Gastrocnemius medialis (tissue), 4 donors: ENCODE measurements at regions not wholly inside any gene's neighbourhood (a gene's known extent, or its start where the extent isn't known, plus 50 kb on each side); places are given as distances from the start of the nearest gene placed in this dataset.

Experiments used
- ATAC-seq, 2 donors: fragments of 150-250 bp; one replicate each; pipeline ENCODE4 v1.9.1; 2016
- DNase-seq, 2 donors: peaks; one replicate each; pipeline ENCODE4 v3.0.0-alpha.2; 2019
- H3K27ac ChIP-seq, 4 donors: fragments of 200-600 bp; sonication (generic); 1 replicate in 1 of 4; 2 replicates in 3 of 4; pipeline ENCODE4 v1.5.1; 2016 to 2018; ENCODE audit warnings: mild to moderate bottlenecking in 2 of 4, moderate library complexity in 1 of 4
- H3K27me3 ChIP-seq, 3 donors: fragments of 200-600 bp; sonication (generic) in 2 of 3; 1 replicate in 1 of 3; 2 replicates in 2 of 3; pipeline versions ENCODE4 v1.5.1 to v1.6.0; 2016 to 2019; ENCODE audit warnings: mild to moderate bottlenecking in 1 of 3, moderate library complexity in 1 of 3
- H3K36me3 ChIP-seq, 2 donors: fragments of 200-600 bp; sonication (generic) in 1 of 2; one replicate each; pipeline ENCODE4 v1.5.1; 2017 to 2018
- H3K4me1 ChIP-seq, 2 donors: fragments of 200-600 bp; sonication (generic) in 1 of 2; one replicate each; pipeline ENCODE4 v1.5.1; 2016 to 2017; ENCODE audit warnings: mild to moderate bottlenecking in 2 of 2
- H3K4me3 ChIP-seq, 4 donors: fragments of 200-600 bp; sonication (generic) in 3 of 4; 1 replicate in 1 of 4; 2 replicates in 3 of 4; pipeline ENCODE4 v1.5.1; 2016 to 2019; ENCODE audit warnings: mild to moderate bottlenecking in 2 of 4
- H3K9me3 ChIP-seq, 3 donors: fragments of 200-600 bp; sonication (generic) in 2 of 3; 1 replicate in 1 of 3; 2 replicates in 2 of 3; pipeline ENCODE4 v1.5.1; 2016 to 2019
- POLR2A ChIP-seq, 2 donors: fragments of 450-650 bp; IDR thresholded peaks; one replicate each; pipeline ENCODE4 v1.6.1; 2017; ENCODE audit warnings: antibody characterized with exemption in 2 of 2, mild to moderate bottlenecking in 2 of 2, moderate library complexity in 2 of 2
- in situ Hi-C, 4 donors: fragments of 200-750 bp; cut with MboI; loops; one replicate each; pipeline versions ENCODE4 v1.15.0 to v1.8.0; 2017; ENCODE audit warnings: low sequenced_read_pairs in 4 of 4
- intact Hi-C: fragments of 100-400 bp; cut with DNase I; formaldehyde crosslinking; loops from one replicate; pipeline ENCODE4 v1.15.1; 2023; ENCODE audit warnings: low total_unique reads
- TF ChIP-seq, protein P1 (sequence below), 5 experiments: fragments of 450-650 bp in 3 of 5; fragments of 200-600 bp in 2 of 5; sonication (generic) in 2 of 5; IDR thresholded peaks in 4 of 5; conservative IDR thresholded peaks in 1 of 5; 1 replicate in 4 of 5; 2 replicates in 1 of 5; pipeline ENCODE4 v1.5.1; 2016 to 2019; ENCODE audit warnings: antibody characterized with exemption in 5 of 5, mild to moderate bottlenecking in 3 of 5, moderate library complexity in 3 of 5

DNA sequence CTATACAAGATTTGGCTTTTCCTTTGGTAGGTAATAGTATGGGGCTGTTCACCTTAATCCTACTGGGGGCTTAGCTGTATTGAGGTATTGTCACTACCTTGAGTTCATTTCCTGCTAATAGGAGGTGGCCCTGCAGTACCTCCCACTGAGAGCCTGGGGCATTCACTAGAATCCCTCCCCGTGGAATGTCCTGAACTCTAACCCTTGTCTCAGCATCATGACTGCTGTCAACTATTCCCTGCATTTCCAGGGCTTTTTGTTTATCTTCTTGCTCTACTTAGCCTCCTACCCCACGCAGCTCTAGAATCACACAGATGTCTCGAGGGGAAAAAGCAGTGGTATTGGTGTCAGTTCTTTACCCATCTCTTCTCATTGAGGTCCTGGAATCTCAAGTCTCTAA, 542.3 kb downstream of the METTL4 start:
- Histone ChIP-seq H3K4me1 (no peaks in the 10 kb centered on the region), H3K36me3 (no peaks in the 10 kb centered on the region), H3K4me3 (no peak overlapping the region), H3K9me3 (no peaks in the 10 kb centered on the region), H3K27me3 (no peaks in the 10 kb centered on the region), H3K27ac (no peak overlapping the region)
- TF ChIP-seq, protein P1, sequence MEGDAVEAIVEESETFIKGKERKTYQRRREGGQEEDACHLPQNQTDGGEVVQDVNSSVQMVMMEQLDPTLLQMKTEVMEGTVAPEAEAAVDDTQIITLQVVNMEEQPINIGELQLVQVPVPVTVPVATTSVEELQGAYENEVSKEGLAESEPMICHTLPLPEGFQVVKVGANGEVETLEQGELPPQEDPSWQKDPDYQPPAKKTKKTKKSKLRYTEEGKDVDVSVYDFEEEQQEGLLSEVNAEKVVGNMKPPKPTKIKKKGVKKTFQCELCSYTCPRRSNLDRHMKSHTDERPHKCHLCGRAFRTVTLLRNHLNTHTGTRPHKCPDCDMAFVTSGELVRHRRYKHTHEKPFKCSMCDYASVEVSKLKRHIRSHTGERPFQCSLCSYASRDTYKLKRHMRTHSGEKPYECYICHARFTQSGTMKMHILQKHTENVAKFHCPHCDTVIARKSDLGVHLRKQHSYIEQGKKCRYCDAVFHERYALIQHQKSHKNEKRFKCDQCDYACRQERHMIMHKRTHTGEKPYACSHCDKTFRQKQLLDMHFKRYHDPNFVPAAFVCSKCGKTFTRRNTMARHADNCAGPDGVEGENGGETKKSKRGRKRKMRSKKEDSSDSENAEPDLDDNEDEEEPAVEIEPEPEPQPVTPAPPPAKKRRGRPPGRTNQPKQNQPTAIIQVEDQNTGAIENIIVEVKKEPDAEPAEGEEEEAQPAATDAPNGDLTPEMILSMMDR (IDR thresholded peaks at IDR 0.05 in 4 of 5, conservative IDR thresholded peaks at IDR 0.05 in 1 of 5), result no peak
- TF ChIP-seq POLR2A (IDR thresholded peaks at IDR 0.05), result no peak
- DNase-seq, result no peak
- in situ Hi-C loops, result no loop called here
- intact Hi-C loops, result no loop called here
- ATAC-seq, result no peak

DNA sequence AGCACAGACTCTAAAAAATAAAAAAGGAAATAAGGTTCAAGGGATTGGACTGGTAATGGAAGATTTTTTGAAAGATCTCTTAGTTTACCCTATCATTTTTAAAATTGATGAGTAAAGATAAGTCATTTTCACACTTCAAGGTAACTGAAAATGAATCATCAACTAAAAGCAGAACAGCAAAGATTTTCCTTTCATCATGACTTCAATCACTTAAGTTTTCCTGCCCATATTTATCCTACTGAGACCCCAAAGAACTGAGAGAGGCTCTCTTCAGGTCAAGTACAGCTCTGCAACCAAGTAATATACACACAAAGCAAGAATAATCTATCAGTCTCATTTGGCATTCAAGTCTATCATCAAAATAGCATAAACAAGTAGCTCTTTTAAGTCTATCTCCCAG, 540.7 kb downstream of the METTL4 start:
- intact Hi-C loops (no loop called here), in situ Hi-C loops (no loop called here)
- no peak for ATAC-seq
- H3K4me1 ChIP-seq, result no peaks in the 10 kb centered on the region
- H3K4me3 ChIP-seq, result no peak overlapping the region
- no peaks in the 10 kb centered on the region for H3K9me3 ChIP-seq
- no peaks in the 10 kb centered on the region for H3K27me3 ChIP-seq
- no peak overlapping the region for H3K27ac ChIP-seq
- no peaks in the 10 kb centered on the region for H3K36me3 ChIP-seq
- DNase-seq, result no peak
- TF ChIP-seq, protein P1 (IDR thresholded peaks at IDR 0.05 in 4 of 5, conservative IDR thresholded peaks at IDR 0.05 in 1 of 5), result no peak
- no peak for TF ChIP-seq POLR2A (IDR thresholded peaks at IDR 0.05)

DNA sequence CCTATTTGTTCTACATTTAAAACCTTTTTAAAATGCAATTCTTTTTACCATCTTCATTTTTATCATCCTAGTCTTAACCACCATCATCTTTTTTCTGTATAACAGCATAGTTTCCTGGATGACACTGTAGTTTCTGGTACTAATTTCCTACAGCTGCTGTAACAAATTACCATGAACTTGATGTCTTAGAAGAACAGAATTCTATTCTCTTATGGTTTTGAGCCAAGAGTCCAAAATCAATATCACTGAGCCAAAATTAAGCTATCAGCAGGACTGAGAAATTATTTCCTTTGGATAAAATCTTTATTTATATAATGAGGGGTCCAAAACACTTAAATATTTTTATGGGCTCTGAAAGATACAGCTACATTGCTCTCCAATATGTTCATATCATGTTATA, 539.3 kb downstream of the METTL4 start:
- intact Hi-C loops (no loop called here), in situ Hi-C loops (no loop called here)
- H3K27me3 ChIP-seq, result no peaks in the 10 kb centered on the region
- no peak overlapping the region for H3K27ac ChIP-seq
- H3K9me3 ChIP-seq, result no peaks in the 10 kb centered on the region
- no peaks in the 10 kb centered on the region for H3K4me1 ChIP-seq
- TF ChIP-seq POLR2A (IDR thresholded peaks at IDR 0.05), result no peak
- TF ChIP-seq, protein P1 (IDR thresholded peaks at IDR 0.05 in 4 of 5, conservative IDR thresholded peaks at IDR 0.05 in 1 of 5), result no peak
- ATAC-seq (no peak), DNase-seq (no peak)
- H3K36me3 ChIP-seq, result no peaks in the 10 kb centered on the region
- no peak overlapping the region for H3K4me3 ChIP-seq

DNA sequence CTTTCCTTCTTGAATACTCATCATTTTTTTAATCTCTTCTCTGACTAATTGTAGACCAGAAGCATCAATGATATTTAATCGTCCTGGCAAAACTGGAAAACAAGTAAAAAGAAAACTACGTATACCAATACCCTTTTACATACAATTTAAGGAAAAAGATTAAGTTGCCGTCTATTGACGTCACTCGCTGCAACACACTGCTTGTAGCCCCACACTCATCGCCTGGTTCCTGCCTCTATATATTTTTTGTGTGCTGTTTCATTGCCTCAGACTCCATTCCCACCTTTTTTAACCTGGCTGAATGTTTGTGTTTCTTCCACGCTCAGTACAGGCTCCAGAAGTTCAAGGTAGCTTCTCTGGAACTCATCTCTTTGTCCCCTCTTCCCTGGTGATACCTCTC, 536.2 kb downstream of the METTL4 start:
- Histone ChIP-seq H3K9me3 (no peaks in the 10 kb centered on the region), H3K4me3 (no peak overlapping the region), H3K36me3 (no peaks in the 10 kb centered on the region), H3K27ac (no peak overlapping the region), H3K4me1 (no peaks in the 10 kb centered on the region), H3K27me3 (no peaks in the 10 kb centered on the region)
- intact Hi-C loops (no loop called here), in situ Hi-C loops (no loop called here)
- TF ChIP-seq, protein P1 (IDR thresholded peaks at IDR 0.05 in 4 of 5, conservative IDR thresholded peaks at IDR 0.05 in 1 of 5), result no peak
- TF ChIP-seq POLR2A (IDR thresholded peaks at IDR 0.05), result no peak
- no peak for DNase-seq
- no peak for ATAC-seq

DNA sequence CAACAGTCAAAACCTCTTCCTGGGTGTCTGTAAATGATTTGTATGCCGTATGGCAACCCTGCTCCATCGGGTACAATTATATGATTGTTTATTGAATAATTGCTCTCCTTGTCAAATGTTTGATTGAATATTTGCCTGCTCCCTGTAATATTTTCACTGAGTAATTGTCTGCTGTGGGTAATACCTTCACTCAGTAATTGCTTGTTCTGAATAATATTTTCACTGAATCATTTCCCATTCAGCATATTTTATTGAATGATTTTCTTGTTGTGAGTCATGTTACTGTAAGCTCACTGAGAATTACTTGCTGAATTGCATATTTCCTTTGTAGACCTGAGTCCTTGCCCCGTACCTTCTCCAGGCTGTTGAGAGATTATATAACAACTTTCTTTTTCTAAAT, 535.2 kb downstream of the METTL4 start:
- no peaks in the 10 kb centered on the region for H3K27me3 ChIP-seq
- intact Hi-C loops (no loop called here), in situ Hi-C loops (no loop called here)
- DNase-seq, result no peak
- no peaks in the 10 kb centered on the region for H3K9me3 ChIP-seq
- no peak for TF ChIP-seq POLR2A (IDR thresholded peaks at IDR 0.05)
- TF ChIP-seq, protein P1 (IDR thresholded peaks at IDR 0.05 in 4 of 5, conservative IDR thresholded peaks at IDR 0.05 in 1 of 5), result no peak
- H3K4me1 ChIP-seq, result no peaks in the 10 kb centered on the region
- H3K36me3 ChIP-seq, result no peaks in the 10 kb centered on the region
- no peak for ATAC-seq
- no peak overlapping the region for H3K4me3 ChIP-seq
- no peak overlapping the region for H3K27ac ChIP-seq
